GM21576 (cell line): ENCODE measurements at regions not wholly inside any gene's neighbourhood (a gene's known extent, or its start where the extent isn't known, plus 50 kb on each side); places are given as distances from the start of the nearest gene placed in this dataset.
"Not testable (repeated sequence)": the region's sequence is repeated elsewhere in the genome, so short reads cannot be mapped to it uniquely, and the experiment has no call there.

Experiments
- ATAC-seq: cut with Tn5 transposase; IDR thresholded peaks from one replicate; pipeline ENCODE4 v1.9.1; 2021; ENCODE audit warnings: mild to moderate bottlenecking, moderate library complexity; ENCODE audit not compliant: unreplicated experiment

DNA sequence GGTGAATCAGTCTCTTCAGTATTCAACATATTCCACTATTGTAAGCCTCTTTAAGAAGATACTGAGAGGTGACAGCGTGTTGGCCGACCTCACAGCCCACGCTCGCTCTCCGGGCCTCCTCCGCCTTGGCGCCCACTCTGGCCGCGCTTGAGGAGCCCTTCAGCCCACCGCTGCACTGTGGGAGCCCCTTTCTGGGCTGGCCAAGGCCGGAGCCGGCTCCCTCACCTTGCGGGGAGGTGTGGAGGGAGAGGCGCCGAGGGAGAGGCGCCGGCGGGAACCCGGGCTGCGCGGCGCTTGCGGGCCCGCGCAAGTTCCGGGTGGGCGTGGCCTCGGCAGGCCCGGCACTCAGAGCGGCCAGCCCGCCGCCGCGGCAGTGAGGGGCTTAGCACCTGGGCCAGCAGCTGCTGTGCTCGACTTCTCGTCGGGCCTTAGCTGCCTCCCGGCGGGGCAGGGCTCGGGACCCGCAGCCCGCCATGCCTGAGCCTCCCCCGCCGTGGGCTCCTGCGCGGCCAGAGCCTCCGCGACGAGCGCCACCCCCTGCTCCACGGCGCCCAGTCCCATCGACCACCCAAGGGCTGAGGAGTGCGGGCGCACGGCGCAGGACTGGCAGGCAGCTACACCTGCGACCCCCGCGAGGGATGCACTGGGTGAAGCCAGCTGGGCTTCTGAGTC is 306.4 kb downstream of the SEMA3D start:
- not testable (repeated sequence) for ATAC-seq

DNA sequence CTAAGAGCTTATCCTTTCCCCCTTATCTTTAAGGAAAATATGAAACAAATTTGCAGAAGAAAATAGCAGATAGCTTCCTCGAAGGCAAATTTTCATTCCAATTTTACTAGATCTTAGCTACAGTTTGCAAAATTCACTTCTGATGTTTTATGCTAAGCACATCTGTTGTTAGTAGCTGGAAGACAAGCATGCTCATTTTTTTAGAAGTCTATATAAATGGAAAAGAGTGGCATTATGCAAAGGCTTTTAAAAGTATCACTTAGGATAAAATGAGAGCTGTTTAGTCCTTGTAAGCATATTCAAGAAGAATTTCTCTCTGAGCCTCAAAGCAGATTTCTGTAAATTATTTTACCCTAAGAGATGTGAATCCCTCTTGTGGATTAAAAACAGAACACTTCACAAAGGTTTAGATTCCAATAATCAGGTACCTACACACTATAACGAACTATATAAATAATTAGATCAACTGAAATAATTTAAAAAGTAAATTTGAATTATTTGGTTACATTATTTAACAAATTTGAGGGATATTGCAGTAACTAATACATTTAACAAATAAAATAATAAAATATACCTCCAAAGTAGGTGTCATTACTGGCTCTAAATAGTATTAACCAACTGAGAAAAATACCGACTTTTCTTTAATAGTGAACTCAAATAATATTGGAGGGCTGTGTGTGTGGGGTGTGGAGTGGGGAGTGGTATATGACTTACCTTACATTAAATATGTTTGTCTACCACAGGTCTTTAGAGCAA is 307.1 kb downstream of the SEMA3D start:
- ATAC-seq: no peak

DNA sequence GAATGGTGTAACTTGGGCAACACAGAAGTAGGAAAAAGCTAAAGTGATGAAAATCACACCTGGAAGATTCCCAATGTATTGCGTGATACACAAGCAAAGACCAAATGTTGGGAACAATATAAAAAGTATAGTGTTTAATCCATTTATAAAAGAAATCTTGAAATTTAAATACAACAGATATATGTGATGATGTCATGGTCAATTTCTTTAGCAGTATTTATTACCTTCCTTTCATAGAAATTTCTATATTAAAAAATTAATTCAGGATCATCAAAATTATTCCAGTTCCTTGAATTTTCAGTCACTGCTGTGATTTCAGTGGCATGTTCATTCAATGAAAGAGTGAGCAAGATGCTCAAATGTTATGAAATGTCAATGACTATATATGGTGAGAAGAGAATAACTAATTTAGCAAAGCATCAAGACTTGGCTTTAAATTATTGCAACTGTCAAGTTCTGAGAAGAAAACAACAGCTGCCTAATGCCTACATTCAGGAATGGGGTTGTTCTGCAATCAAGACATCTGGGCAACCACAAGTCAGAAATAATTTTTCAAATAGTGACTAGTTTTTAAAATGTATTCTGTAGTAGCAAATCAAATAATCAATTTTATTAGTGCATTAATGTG is 308.8 kb downstream of the SEMA3D start:
- no peak for ATAC-seq

DNA sequence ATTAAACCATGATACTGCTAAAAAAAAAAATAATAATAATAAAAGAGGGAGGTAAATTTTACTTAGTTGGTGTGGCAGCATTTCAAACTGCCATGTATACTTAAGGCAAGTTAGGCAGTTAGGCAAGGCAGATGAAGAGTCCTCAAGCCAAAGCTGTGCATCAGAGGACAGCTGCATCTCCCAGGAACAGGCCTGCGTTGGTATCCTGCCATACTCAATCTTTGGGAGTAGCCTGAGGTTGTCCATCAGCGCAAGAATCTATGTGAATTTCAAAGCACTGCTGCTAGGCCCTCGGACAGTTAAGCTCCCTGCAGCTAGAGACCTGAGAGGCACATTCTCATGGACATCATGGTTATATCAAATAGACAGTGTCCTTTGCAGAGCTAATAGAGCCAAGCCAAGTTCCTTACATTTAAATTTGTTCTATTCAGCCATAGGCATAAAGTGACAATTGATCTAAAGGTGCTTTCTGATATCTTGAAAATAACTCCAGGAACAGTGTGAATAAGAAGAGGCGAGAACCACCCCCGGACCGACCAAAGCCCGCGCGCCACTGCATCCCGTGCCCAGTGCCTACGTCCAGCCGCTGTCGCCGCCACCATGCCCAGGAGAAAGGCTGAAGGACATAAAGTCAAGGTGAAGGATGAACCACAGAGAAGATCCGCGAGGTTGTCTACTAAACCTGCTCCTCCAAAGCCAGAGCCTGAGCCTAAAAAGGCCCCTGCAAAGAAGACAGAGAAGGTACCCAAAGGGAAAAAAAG is 310.6 kb downstream of the SEMA3D start:
- no peak for ATAC-seq

DNA sequence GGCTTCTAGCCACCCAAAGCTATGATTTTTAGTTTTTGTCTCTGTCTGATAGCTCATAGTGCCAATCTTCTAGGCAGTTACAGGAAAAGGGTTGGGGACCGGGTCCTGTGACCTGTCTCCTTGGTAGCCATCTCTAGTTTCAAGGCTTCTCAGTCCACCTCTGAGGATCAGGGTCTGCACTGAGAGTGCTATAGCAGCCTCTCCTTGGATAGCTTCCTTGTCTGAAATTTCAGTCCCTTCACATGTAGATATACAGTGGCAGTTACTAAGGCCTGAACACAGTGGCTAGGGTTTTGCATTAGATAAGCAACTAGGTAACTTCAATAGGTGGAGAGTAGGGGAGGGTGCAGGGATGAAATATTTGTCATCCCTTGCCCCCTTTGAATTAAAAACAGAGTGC is 321.3 kb downstream of the SEMA3D start:
- no peak for ATAC-seq

DNA sequence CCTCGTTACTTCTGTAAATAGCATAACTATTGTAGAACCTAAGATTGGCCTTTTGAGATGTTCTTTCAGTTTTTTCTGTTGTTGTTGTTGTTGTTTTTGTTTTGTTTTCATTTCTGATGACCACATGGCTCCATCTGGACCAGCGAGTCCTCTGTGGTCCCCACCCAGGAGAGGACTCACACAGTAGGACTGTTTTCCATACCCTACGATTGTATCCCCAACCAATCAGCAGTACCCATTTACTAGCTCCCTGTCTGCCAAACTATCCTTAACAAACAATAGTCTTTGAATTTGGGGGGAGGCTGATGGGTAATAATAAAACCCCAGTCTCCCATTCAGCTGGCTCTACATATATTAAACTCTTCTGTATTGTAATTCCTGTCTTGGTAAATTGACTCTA is 329.5 kb downstream of the SEMA3D start:
- ATAC-seq: no peak

DNA sequence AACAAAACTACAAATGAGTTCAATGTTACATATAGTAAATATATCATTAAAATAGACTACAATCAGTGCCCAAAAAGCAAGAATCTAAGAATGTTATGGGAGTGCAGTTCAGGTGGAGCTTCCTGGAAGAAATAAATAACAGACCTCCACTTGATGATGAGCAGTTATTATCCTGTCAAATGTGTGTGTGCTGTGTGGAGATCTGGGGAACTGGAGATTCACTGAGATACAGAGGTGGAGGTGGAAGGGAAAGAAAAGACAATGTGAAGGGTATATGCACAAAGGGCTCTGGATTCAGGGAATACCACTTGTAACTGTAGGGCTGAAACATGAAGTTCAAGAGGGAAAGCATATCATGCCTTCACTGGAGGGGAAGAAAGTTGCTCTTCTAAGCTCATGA is 331.1 kb downstream of the SEMA3D start:
- ATAC-seq: no peak

DNA sequence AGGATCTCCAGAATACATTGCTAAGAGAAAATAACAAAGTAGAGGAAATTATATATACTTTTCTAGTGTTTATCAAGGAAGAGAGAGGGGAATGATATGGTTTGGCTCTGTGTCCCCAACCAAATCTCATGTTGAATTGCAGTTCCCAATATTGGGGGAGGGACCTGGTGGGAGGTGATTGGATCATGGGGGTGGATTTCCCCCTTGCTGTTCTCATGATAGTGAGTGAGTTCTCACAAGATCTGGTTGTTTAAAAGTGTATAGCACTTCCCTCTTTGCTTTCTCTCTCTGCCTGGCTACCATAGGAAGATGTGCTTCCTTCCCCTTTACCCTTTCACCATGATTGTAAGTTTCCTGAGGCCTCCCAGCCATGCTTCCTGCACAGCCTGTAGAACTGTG is 337.9 kb downstream of the SEMA3D start:
- ATAC-seq: not testable (repeated sequence)

DNA sequence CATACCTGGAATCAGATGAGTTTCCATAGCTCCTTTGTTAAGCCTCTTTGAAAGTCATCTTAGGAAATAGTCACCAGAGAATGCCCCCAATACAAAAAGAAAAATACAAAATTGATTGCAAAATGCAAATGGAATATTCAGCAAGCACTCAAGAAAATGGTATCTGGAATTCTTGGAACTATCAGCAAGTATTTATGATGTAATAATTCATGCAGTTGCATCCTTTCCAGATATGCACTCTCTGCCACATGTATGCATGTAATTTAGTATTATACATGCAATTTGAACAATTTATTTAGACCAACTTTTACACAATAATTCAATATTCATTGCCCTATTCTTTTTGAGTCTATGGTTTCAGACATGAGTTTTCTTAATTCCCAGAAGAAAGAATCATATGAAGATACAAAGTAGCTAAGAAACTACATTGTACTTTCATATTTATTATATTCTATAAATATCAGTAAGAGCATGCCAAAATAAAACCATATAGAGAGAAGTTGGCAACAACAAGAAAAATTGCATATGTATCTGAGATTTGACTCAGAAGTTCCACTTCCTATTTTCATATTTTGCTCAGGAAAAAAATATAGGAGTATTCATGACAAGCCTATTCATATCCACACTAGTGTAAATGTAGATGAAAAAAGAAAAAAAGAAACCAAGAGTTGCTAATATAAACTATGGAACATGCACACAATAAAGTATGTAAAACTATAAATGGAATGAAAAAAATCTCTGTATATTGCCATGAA is 338.5 kb downstream of the SEMA3D start:
- no peak for ATAC-seq

DNA sequence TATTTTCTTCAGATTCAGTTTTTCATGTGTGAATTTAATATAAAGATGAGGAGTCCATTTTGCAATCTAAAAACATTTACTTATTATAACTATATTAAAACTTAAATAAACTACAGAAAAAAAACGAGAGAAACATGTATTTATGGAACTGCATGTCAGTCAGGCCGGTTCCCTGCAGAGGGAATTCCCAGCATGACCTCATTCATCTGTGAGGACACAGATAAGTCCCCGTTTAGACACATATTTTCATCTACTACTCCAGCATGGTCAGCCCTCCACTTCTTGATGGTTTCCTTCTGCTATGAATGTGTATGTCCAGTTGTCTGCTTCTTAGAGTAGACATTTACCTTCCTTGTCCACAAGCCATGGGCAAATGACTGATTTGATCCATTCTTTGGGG is 339.1 kb downstream of the SEMA3D start:
- no peak for ATAC-seq

DNA sequence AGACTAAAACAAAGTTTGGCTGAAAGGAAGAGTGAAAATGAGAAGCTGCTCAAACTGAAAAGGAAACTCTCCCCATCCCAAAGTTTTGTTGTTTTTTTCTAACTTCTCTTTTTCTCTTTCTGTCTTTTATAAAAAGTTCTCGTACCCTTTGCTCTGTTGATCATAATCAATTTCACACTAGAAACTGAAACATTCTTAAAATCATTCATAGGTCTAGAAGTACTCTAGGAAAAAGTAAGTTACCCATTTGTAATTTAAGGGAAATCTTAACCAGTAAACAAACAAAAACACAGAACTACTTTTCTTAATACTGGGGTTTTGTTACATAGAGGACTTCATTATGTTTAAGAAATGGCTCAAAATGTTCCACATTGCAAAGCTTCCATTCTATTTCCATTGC is 339.8 kb downstream of the SEMA3D start:
- no peak for ATAC-seq

DNA sequence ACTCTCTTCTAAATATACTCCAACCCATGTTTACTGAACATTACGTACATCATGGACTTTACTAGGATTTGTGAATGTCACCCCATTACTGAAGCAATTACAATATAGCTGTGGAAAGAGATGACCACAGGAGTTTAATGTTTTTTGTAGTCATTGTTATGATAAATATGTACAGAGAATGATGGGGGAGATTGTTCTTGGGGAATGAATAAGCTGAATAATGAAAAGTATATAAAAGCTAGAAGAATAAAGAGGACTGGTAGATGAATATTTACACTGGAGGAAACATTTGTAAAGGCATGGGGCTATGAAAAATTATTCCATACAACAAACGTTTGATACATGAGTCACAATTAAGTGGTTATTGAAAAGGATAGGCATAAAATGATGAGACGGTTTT is 340.9 kb downstream of the SEMA3D start:
- no peak for ATAC-seq

DNA sequence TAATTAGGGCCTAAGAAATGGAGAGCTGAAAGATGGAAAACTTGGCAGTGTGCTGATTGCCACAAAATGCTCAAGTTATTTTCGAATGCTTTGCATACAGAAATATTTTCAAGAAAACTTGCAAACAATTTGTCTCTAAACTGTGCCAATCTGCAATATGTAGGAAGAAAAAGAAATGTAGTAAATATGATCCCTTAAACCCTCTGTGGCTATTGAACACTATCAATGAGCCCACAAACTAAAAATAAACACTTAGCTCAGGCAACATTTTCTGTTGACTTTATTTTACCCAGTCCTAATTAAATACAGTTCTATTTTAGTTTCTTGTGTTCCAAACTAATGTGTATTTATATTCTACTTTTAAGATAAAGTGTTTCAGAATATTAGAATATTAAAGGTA is 342.1 kb downstream of the SEMA3D start:
- no peak for ATAC-seq

DNA sequence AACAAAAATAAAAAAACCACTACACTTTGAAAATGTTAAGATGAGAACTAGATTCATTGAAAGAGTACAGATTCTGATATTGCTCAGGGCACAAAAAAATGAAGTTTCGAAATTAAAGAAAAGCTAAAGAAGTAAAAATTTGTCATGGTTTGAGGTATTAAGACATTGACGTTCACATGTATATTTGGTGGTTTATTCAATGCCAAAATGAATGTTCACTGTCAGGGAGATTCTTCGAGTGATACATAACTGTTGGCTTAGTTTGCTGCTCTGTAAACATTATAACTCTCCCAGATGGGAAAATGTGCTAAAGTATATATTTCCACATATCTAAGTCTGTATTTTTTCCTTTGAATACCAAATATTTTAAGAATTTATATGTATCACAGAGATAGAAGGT is 345.0 kb downstream of the SEMA3D start:
- no peak for ATAC-seq

DNA sequence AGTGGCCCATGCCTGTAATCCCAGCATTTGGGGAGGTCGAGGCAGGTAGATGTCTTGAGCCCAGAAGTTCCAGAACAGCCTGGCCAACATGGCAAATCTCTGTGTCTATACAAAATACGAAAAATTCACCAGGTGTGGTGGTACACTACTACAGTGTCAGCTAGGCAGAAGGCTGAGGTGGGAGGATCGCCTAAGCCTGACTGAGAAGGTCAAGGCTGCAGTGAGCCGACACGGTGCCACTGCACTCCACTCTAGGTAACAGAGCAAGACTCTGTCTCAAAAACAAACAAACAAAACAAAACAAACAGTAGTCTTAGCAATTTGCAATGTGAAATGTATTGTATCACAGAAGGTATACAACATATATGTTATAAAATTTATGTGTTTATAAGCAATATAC is 348.0 kb downstream of the SEMA3D start:
- no peak for ATAC-seq

DNA sequence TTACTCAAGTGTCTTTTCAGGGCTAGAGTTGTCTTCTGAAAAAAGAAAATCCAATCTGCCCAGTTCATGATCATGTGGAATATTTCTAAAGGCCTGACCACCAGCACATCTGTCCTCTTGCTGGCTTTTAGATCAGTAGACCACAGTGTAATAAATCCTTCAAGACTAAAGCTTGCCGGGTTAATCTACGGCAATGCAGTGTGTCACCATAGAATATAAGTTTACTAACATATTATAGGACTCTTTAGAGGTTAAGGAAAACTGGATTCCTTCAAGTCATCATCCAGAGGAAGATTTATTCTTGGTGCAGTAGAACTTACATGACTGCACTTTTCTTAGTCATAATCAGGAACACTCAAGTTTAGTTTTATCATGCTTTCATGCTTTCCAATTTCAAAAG is 349.5 kb downstream of the SEMA3D start:
- ATAC-seq: no peak

DNA sequence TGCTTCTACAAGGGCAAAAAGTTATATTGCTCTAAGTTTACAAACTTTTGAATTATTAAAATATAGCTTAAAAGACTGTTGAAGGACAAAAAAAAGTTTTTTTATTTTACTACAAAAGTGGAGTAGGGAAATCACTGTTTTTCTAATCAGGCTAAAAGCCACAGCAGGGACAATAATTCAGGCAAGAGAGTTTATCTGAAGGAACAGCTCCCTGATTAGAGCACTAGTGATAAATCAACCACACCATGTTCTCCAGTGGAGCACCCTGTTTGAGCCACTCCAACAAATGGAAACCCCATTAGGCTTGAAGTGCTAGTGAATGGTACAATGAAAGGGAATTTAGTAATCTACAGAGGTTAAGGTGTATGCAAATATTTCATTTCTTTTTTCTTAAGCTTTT is 357.1 kb downstream of the SEMA3D start:
- no peak for ATAC-seq

DNA sequence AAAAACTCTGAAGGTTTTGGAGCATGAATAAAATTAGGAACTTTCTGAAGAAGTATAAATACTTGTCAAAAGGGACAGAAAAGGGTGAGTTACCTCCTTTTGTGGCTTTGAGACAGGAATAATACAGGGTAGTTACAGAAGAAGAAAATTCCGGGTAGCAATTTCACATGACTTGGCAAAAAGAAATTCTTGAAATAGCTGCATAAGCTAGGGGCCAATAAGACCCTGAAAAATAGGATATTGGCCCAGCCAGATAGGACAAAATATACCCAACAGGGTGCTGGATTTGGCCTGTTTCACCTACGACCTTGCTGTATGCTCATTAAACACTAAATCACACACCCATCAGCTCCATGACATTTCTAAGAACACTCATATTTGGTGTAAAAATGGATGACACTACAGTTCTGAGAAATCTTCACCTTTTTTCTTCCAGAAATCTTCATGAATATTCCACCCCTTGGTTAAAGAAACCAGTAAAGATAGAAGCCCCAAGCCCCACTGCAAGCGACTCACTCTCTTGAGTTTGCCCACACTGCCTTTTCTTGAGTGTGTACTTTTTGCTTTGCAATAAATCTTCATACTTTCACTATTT is 362.7 kb downstream of the SEMA3D start:
- no peak for ATAC-seq

DNA sequence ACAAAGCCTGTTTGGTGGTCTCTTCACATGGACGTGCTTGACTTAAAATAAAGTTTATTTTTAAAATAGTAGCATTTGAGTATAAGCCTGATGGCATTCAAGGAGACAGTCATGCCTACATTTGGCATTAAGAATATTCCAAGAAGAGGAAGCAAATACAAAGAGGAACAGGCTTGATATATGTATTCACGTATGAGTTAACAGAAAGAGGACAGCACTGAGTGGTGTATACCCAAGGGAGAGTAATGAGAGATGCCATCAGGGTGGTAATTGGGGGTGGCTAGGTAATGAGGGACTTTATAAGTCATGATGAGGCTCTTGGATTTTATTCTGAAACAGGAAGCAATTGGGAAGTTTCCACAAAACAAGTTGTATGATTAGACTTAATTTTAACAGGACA is 363.3 kb downstream of the SEMA3D start:
- no peak for ATAC-seq

DNA sequence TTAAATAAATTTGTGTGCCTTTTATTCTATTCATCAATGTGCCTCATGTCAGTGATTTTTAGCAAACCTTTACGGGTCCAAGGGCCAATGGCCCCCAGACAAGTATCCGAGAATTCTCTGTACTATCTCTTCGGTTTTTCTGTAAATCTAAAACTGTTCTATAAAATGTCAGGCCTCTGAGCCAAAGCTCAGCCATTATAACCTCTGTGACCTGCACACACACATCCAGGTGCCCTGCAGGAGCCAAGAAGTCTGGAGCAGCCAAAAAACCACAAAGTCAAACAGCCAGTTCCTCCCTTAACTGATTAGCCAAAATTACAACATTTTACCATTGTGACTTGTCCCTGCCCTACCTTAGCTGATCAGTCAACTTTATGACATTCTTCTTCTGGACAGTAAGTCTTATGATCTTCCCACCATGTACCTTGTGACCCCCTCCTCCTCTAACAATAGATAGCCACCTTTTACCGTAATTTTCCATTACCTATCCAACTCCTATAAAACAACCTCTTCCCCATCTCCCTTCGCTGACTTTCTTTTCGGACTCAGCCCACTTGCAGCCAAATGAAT is 363.8 kb downstream of the SEMA3D start:
- ATAC-seq: no peak
